ENCODE measurements at regions not wholly inside any gene's neighbourhood (a gene's known extent, or its start where the extent isn't known, plus 50 kb on each side); places are given as distances from the start of the nearest gene placed in this dataset.

DNA sequence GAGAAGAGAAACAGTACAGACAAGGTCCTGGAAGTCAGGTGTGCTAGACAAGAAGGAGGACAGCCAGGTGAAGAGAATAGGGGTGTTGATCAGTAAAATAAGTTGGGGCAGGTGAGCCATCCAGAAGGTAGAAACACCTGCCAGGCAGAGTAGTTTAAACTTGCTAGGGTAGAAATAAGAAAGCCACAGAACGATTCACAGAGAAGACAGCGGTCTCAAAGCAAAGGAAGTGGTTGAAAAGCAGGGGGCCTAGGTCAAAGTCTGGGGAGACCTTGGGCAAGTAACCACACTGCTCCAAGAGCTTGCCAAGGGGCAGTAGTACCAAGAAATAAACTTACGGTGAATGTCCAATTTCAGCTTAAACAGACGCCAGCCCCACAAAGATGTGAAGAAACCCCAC, 116.6 kb upstream of the PROX1 start:
- DNase-seq (ENCODE audit: extremely low spot score): no peak
- 94% methylated on average over 4 of the region's 4 CpGs for WGBS
- Histone ChIP-seq H3K27ac (replicated peaks in 1 of 4) (no peak overlapping the region), H3K9me3 (no peaks in the 10 kb centered on the region), H3K4me3 (no peak overlapping the region), H3K36me3 (no peaks in the 10 kb centered on the region), H3K27me3 (no peaks in the 10 kb centered on the region), H3K4me1 (no peaks in the 10 kb centered on the region)
- intact Hi-C loops (cut with DNase I): no loop called here
- TF ChIP-seq POLR2AphosphoS5 (IDR thresholded peaks at IDR 0.05): no peak
- TF ChIP-seq, protein P1, sequence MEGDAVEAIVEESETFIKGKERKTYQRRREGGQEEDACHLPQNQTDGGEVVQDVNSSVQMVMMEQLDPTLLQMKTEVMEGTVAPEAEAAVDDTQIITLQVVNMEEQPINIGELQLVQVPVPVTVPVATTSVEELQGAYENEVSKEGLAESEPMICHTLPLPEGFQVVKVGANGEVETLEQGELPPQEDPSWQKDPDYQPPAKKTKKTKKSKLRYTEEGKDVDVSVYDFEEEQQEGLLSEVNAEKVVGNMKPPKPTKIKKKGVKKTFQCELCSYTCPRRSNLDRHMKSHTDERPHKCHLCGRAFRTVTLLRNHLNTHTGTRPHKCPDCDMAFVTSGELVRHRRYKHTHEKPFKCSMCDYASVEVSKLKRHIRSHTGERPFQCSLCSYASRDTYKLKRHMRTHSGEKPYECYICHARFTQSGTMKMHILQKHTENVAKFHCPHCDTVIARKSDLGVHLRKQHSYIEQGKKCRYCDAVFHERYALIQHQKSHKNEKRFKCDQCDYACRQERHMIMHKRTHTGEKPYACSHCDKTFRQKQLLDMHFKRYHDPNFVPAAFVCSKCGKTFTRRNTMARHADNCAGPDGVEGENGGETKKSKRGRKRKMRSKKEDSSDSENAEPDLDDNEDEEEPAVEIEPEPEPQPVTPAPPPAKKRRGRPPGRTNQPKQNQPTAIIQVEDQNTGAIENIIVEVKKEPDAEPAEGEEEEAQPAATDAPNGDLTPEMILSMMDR (IDR thresholded peaks at IDR 0.05): no peak
- no peak for TF ChIP-seq POLR2A (IDR thresholded peaks at IDR 0.05; ENCODE audit: low read depth)
- TF ChIP-seq EP300 (IDR thresholded peaks at IDR 0.05): no peak

DNA sequence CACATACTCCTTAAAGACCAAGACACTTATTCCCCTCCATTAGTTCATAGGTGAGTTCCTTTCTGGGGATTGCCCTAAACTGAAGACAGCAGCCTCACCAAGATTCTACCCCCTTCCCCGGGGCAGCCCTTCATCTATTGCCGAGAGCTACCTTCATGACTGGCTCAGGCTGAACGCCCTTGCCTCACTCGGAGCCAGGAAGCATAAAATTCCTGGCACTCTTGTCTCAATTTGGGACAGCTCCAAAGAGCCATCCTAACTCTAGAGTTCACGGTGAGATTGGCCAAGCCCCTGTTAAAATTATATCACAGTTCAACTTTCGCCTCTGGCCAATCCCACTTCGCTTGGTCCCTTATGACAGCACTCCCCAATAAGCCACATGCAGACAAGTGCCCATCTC, 113.0 kb upstream of the PROX1 start:
- H3K4me3 ChIP-seq: no peak overlapping the region
- DNase-seq (ENCODE audit: extremely low spot score): no peak
- no peaks in the 10 kb centered on the region for H3K36me3 ChIP-seq
- no peaks in the 10 kb centered on the region for H3K4me1 ChIP-seq
- intact Hi-C loops (cut with DNase I): no loop called here
- no peak for TF ChIP-seq POLR2AphosphoS5 (IDR thresholded peaks at IDR 0.05)
- TF ChIP-seq POLR2A (IDR thresholded peaks at IDR 0.05; ENCODE audit: low read depth): no peak
- TF ChIP-seq EP300 (IDR thresholded peaks at IDR 0.05): no peak
- no peak overlapping the region for H3K27ac ChIP-seq (replicated peaks in 1 of 4)
- no peaks in the 10 kb centered on the region for H3K9me3 ChIP-seq
- no peaks in the 10 kb centered on the region for H3K27me3 ChIP-seq
- WGBS: 90% methylated on average over 7 of the region's 7 CpGs

DNA sequence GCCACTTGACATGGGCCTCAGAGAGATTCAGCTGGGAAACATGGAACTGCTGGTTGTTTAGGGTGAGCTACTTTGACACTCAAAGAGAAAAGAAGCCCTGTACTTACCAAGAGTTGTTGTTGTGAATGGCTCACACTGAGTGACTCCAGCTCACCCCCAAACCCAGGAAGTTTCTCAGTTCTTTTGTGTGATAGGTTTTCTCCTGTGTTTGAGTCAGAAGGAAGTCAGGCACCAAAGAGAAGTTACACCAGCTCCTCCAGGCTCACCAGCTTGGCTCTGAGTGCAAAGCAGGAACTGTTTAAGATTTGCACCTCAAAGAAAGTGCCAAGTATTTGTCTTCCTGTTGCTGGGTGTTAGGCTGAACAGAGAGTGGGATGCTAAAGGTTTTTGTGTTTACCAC, 111.2 kb upstream of the PROX1 start:
- H3K27ac ChIP-seq (replicated peaks in 1 of 4): no peak overlapping the region
- H3K4me1 ChIP-seq: no peaks in the 10 kb centered on the region
- H3K27me3 ChIP-seq: no peaks in the 10 kb centered on the region
- no peaks in the 10 kb centered on the region for H3K9me3 ChIP-seq
- no peak for TF ChIP-seq EP300 (IDR thresholded peaks at IDR 0.05)
- no peak for TF ChIP-seq POLR2A (IDR thresholded peaks at IDR 0.05; ENCODE audit: low read depth)
- no peak for TF ChIP-seq POLR2AphosphoS5 (IDR thresholded peaks at IDR 0.05)
- TF ChIP-seq, protein P1 (IDR thresholded peaks at IDR 0.05): no peak
- H3K4me3 ChIP-seq: no peak overlapping the region
- H3K36me3 ChIP-seq: no peaks in the 10 kb centered on the region
- DNase-seq (ENCODE audit: extremely low spot score): no peak
- intact Hi-C loops (cut with DNase I): no loop called here

DNA sequence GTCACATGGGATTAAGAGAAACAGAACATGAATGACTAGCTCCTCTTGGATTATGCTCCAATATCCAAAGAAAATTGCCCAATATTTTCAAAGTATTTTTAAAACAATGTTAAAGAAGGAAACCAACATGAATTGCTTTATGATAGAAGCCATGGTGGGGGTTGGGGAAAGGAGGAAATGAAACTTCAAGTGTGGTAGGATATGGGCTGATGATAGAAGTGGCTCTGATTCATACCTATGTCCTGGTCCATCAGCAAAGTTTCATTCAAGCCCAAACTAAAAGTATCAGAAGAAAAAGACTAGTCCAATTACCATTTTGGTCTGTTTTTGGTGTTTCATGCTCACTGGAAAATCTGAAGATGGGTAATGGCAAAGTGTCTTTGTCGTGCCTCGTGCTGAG, 104.2 kb upstream of the PROX1 start:
- WGBS: 92% methylated on average over 2 of the region's 2 CpGs
- Histone ChIP-seq H3K27me3 (no peaks in the 10 kb centered on the region), H3K4me3 (no peak overlapping the region), H3K9me3 (peaks cover 0 to 4% (median 0%) of the 10 kb centered on the region in 4 donors), H3K36me3 (no peaks in the 10 kb centered on the region), H3K27ac (replicated peaks in 1 of 4) (no peak overlapping the region), H3K4me1 (no peaks in the 10 kb centered on the region)
- DNase-seq (ENCODE audit: extremely low spot score): no peak
- intact Hi-C loops (cut with DNase I): no loop called here
- TF ChIP-seq EP300 (IDR thresholded peaks at IDR 0.05) (no peak), POLR2AphosphoS5 (IDR thresholded peaks at IDR 0.05) (no peak), POLR2A (IDR thresholded peaks at IDR 0.05; ENCODE audit: low read depth) (no peak)
- TF ChIP-seq, protein P1 (IDR thresholded peaks at IDR 0.05): no peak

DNA sequence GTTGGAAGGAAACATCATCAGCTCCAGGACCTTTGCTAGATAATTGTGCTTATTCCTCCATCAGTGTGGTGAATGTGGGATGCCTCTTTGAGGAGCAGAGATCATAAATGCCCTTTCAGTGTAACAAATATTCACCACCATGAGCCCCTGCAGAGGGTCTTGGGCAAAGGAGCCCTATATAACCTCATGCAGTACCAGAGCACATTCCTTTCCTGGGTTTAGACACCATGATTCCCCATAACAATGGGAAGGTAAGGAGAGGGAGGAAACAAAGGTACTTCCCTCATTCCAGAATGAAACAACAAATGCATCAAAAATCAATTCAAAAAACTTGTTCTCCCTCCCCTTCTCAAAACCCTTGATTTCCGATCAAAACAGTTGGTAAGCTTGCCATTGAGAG, 103.4 kb upstream of the PROX1 start:
- Histone ChIP-seq H3K9me3 (peaks cover 0 to 4% (median 0%) of the 10 kb centered on the region in 4 donors), H3K27me3 (no peaks in the 10 kb centered on the region), H3K4me1 (no peaks in the 10 kb centered on the region), H3K4me3 (no peak overlapping the region), H3K36me3 (no peaks in the 10 kb centered on the region), H3K27ac (replicated peaks in 1 of 4) (no peak overlapping the region)
- intact Hi-C loops (cut with DNase I): no loop called here
- TF ChIP-seq, protein P1 (IDR thresholded peaks at IDR 0.05): no peak
- TF ChIP-seq EP300 (IDR thresholded peaks at IDR 0.05) (no peak), POLR2A (IDR thresholded peaks at IDR 0.05; ENCODE audit: low read depth) (no peak), POLR2AphosphoS5 (IDR thresholded peaks at IDR 0.05) (no peak)
- WGBS: 0% methylated on average over 1 of the region's 1 CpG
- DNase-seq (ENCODE audit: extremely low spot score): no peak
